Hematopoietic multipotent progenitor cell (in vitro differentiated cells): ENCODE measurements at regions not wholly inside any gene's neighbourhood (a gene's known extent, or its start where the extent isn't known, plus 50 kb on each side); places are given as distances from the start of the nearest gene placed in this dataset.

ENCODE experiments used
- DNase-seq, 3 donors: peaks; one replicate each; pipeline ENCODE4 v3.0.0-alpha.2; 2011 to 2015; ENCODE audit warnings: low read depth in 2 of 3, low spot score in 2 of 3

DNA sequence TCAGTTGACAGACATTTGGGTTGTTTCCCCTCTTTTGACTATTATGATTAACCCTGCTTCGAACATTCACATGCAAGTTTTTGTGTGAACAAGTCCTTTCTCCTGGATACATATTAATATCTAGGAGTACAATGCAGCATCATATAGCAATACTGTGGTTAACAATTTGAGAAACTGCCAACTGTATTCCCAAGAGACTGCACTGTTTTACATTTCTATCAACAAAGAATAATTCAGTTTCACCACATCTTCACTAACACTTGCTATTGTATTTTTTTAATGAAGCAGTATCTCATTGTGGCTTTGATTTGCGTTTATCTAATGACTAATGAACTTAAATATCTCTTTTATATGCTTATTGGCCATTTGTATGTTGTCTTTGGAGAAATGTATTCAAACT is 184.6 kb upstream of the NBEA start:
- DNase-seq = no peak

DNA sequence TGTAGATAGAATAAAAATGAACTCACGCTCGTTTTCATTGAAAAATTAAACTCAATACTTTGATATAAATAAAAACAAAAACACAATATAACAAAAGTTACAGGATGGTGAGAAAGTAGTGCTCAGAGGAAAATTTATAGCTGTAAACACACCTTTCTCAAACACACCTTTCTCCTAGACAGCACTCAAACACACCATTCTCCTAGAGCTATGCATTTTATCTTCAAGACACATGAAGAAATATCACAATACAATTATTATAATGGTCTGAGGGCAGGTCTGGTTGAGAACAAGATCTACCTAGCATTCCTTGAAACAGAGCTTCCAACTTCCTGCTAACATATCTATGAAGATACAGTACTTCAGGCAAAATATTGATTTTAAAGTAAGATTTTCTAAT is 183.4 kb upstream of the NBEA start:
- DNase-seq = no peak

DNA sequence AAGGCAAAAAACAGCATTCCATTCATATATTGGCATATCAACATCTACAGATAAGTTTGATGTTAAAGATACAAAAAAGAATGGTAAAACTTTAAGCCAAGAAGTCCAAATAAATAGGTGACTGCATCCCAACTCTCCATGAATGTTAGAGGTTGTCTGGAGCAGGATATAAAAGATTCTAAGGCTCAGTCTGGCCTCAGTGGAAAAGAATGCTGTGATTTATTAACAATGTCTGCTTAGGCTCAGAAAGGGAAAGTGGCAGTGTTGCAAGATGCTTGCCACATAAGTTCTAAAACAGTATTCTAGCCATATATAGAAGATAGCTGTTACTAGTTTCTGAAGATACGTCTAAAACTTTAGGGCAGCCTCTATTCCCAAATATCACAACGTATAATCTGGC is 179.8 kb upstream of the NBEA start:
- DNase-seq = no peak

DNA sequence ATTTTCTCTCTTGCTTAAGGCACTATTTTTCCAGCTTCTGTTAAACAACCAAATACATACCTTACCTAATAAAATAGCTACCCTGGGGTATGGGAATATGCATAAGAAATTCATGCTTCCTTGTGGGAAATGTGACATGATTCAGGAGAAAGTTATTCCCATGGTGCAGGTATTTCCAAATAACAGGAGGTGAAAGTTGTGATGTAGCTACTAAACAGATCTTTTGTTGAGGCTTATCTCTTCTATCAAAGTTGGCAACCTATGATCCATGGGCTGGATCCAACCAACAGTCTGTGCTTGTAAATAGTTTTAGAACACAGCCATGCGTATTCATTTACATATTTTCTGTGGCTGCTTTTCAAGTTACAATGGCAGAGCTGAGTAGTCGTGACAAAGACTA is 177.8 kb upstream of the NBEA start:
- DNase-seq = no peak

DNA sequence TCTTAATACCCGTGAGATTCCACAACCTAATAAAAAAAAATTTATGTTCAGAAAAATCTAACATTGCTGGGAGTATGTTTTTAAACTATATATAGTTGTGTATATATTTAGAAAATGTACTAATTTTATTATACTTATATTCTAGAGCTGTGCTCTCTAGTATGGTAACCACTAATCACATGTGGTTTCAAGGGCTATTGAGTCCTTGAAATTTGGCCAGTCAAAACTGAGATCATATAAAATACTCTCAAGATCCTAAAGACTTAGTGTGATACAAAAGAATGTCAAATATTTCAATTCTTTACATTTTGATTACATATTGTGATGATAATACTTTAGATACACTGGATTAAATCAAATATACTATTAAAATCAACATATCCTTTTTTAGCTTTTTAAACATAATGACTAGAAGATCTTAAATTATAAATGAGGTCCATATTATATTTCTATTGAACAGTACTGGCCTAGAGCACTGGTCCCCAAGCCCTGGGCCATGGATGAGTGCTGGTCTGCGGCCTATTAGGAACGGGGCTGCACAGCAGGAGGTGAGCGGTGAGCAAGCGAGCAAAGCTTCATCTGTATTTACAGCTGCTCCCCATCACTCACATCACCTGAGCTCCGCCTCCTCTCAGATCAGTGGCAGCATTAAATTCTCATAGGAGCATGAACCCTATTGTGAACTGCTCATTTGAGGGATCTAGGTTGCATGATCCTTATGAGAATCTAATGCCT is 176.5 kb upstream of the NBEA start:
- DNase-seq = no peak

DNA sequence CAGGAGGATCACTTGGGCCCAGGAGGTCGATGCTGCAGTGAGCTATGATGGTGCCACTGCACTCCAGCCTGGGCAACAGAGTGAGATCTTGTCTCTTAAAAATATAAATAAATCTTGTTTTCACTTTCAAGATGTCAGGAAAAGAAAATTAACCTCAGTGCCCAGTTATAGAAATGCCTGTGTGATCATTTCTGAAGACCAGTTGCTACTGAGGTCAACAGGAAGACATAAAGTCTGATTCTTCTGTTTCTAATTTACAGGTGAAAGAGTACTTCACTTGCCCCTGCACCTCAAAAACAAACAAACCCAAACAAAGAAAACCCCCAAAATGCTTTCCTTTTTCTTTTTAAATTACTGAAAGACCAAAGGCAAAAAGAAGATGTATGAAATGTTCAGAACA is 174.3 kb upstream of the NBEA start:
- no peak for DNase-seq

DNA sequence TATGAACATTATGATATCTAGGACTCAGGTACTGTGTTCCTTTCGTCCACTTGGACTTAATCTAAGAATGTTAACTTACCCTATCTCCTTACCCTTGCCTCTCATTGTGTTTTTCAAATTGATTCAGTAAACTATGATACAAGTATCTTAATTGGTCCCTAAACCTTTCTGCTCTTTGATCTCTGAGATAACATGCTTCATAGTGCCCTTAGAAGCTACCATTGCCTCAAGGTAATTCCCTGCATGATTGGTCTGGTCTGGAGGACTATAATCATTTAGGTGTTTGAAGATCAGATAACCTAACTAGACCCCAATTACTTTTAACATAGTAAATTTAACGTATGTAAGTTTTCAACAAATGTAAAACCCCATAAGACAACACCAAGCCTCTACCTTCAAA is 169.9 kb upstream of the NBEA start:
- no peak for DNase-seq

DNA sequence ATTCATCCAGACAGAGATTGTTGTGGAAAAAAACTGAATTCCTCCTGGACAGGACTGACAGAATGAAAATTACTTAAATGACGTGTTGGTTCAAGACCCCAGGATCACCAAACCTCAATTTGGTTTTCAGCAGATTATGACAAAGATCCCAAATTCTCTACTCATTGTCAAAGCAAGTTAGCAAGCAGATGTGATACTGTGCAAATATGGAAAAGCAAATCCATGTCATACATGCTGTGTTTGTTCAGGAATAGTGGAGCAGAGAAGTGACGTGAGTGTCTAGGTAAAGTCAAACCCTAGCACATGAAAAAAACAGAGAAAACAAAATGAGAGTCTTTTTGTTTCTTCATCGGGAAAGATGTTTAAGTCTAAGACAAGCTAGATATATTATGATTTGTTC is 169.2 kb upstream of the NBEA start:
- no peak for DNase-seq

DNA sequence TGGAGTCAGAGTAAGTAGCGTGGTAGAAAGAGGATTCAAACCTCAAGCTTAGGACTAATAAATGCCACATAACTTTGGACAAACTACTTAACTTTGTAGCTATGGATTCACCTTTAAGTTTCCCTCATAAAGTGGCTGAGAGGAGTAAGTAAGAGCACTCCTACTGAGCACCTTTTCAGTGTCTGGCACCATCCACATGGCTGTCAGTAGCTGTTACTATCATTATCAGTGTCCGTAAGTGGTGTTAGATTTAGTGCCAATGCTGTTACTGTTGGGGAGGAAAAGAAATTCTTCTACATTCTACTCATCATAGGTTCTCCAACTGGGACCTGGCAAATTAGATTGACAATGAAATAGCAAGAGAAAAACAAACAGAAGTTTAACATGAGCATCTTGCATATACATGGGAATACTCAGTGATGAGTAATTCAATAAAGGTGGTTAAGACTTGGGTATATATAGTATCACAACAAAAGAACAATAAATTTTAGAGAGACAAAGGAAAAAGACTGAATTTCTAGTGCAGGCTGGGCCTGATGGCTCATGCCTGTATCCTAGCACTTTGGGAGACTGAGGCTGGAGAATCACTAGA is 165.6 kb upstream of the NBEA start:
- no peak for DNase-seq

DNA sequence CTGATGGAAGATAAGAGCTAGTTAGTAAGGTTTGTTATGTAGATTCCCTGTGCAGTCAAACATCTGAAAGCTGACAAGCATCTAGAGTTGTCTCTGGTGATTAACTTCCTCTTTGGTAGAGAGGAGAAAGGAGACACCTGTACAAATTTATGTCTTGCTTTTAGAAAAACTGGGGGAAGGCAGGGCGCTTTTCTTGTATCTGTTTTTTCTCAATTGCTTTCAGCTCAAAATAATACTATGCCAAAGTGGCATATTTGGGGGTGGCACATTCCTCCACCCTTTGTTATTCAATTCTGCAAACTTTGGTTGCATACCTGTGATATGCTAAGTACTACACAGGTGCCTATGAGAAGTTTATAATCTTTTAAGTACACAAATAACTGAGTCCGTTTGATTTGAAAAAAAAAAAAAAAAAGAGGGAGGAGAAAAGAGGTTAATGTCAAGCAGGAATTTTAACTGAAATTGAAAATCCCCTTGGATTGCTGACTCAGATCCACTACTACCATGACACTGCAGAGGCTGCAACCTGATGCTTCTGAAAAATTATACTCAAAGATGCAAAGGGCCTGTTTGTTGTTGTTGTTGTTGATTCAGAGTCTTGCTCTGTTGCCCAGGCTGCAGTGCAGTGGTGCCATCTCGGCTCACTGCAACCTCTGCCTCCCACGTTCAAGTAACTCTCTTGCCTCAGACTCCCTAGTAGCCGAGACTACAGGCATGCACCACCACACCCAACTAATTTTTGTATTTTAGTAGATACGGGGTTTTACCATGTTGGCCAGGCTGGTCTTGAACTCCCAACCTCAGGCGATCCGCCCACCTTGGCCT is 164.8 kb upstream of the NBEA start:
- DNase-seq = no peak

DNA sequence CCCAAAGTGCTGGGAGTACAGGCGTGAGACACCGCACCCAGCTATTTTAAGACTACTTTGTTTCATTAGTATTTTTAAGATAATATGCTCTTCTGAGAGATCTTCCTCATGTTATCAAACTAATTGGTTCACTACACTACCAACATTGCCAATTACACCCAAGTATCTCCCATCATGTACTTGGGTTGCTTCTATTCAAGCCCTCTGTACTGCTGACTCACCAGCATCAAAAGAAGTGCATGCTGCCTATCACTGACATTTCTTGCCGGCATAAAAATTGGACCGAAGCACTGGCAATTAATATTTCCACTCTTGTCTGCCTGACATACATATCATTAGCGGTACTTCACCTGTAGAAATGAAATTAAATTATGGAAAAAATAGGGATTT is 164.2 kb upstream of the NBEA start:
- DNase-seq = no peak

DNA sequence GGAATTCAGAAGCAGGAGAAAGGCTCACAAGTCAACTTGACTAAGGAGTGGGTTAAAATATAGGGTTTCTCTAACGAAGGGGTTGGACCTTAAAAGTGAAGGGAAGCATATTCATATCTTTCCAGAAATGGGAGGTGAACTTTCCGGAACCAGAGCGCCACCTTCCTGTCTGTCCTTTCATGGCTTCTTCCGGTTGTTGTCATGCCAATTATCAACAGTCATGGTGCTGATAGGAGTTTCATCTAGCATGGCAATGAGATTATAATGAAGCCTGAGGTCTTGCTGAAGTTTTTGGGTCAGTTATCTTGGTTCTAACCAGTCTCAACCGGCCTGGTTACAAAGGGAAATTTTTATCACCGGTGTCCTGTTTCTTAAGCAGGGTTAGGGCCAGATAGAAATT is 162.9 kb upstream of the NBEA start:
- no peak for DNase-seq

DNA sequence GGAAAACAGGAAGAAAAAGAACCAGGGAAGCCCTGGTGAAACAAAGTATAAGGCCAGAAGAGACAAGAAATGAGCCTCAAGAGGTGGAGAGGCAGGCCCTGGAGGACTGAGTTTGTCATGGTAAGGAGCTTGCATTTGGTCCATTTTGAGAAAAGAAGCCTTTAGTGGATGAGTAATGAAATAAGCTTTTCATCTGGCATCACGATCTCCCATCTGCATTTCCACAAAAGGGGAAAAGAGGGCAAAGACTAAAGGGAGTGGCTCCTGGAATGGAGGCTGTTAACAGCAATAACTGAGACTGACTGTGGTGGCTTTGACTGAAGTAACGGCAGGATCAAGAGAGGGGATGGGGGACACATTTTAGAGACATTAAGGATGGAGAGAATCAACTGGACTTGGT is 148.8 kb upstream of the NBEA start:
- DNase-seq = no peak

DNA sequence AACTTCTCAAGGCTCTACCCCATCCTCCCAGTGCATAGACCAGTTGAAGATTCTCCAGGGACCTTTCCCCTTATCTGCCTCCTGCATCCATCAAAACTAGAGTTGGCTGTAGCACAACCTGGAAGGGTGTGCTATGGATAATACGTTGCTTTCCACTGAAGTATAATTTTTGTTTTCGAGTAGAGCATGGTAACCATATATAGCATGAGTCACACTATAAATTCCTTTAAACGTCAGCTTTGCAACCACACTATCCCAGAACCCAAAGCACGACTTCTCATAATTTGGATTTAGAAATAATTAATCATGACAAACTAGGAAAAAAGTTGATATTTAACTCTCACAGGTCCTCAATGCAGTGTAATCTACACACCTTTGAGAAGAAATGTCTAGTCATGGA is 138.3 kb upstream of the NBEA start:
- no peak for DNase-seq

DNA sequence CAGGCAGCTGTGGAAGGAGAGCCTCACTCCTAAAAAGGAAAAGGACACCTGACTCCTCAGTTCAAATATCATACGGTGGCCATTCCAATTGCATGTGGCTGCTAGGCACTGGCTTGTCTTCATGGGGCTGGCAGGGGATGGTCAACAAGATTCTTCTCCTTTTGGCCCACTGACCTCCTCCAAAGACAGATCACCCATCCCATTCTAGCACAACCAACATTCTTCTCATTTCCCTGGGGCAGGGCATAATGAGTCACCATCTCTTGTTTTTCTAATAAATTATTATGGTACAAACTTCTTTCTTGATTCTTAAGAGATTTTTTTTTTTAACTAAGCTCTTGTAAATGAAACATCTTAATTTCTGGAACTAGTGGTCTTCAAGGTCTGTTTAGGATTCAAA is 136.7 kb upstream of the NBEA start:
- DNase-seq = no peak

DNA sequence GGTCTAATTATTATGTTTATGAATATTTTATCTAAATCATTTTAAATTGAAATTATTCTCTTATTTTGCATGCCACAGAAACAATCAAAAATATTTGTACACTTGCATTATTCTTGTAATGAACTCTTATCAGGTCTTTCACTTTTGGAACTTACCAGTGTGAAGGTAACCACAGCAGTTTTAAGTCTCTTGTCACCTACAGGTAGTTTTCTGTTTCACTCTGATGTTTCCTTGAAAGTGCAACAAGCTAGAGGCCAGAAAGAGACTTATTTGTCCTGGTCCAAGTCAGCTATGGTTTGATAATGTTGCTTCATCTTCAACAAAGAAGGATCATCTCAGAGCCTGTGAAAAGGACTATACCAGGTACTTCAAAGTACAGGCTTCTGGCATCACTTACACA is 133.4 kb upstream of the NBEA start:
- no peak for DNase-seq

DNA sequence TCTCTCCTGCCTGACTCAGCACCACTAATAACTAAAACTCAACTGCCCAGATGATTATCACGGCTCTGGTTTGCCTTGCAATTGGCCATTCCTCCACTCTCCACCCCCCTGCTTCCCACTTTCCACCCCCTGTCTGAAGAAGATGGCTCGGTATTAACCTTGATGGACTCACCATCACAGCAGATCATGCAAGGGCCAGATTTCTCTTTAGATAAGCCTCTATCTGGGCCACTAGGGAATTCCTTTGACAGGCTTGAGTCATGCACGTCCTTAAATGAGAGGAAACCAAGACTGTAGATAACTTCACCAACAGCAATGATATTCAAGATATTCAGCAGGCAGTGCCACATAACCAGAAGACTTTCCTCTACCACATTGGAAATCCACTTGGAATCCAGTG is 131.1 kb upstream of the NBEA start:
- no peak for DNase-seq

DNA sequence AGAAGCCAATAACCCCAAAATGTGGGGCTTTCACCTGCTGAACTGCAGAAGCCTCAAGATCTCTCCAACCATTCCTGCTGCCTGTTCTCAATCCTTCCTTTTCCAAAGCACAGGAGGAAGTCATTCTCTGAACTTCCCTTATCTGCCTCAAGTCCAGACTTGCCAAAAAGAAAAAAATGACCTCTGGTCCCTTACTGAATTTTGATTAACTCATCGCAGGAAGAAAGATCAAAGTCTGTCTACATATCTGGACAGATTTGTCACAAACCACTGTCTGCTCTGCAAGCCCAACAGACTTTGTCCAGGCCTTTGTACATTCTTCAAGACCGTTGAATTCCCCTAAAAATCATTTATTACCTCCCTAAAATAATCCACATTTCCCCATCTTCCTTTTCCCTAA is 126.5 kb upstream of the NBEA start:
- no peak for DNase-seq

DNA sequence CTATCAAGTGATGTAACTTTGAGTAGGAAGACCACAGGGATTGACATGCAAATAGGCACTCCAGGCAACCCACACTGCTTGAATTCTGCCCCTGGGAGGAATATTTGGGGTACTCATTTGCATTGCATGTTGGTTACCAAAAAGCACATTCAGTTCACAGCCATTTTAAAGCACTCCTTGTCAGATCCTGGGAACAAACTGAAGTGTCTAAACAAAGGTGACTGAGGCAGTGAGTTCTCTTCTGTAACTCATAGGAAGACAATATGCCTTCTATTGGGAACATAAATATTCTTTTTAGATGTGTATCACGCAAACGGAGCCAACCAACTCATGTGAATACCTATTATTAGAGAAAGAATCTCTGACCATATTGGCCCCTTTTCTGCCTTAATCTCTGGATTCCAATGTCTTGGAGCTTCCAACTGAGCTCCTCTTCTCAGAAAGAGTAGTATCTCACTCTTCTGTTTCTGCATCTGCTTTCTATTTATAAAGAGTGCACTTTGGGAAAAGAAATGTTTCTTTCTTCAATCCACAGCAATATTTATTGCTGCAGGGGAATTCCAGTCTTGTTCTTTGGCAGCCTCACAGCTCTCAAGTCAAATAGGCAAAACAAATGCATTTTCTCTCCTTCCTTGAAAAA is 125.7 kb upstream of the NBEA start:
- no peak for DNase-seq

DNA sequence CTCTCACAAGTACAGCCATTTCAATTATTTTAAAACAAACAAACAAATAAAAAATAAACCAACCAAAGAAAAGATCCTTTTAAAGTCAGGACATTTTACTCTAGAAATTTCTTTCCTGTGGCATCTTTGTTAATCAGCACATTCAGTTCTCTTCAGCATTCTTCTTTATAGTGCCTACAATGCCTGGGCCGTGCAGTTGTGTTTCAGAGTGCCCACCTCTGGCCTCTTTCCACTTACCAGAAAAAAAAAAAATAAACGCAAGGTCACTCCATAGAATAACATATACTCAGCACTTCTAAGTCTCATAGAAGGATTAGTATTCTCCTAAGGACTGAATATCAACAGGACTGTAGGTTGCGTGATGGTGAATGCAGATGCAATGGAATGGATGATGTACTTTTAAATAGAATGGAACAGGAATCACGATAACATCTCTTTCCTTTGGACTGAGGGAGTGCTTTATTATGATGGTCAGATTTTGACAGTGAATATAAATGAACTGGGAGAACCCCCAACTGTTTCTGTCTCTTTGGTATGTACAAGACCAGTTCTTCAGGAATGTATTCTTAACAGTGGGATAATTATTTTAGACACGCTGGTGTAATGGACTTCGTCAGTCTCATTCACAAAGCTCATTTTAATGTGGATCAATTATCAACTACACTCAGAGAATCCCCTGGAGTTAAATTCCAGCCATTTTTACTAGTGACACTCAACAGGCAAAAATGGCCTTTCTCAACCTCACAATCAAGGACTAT is 125.0 kb upstream of the NBEA start:
- no peak for DNase-seq

DNA sequence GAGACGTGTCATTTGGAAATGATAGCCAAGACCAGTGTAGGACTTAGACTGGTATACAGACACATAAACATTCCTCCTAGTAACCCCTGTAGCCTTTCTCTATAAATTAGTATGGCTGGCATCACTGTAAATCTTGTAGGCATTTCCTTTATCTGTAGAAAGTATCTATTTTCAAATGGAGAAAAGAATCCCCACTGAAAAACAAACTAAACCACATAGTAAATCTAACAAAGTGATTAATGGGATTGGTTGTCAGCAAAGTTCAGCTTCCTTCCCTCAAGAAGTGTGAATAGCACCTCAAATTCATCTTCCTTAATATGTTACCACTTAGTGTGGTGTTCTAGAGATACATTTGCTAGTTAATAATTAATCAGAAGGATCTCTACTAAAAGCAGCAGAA is 119.4 kb upstream of the NBEA start:
- no peak for DNase-seq
